ENCODE measurements at regions not wholly inside any gene's neighbourhood (a gene's known extent, or its start where the extent isn't known, plus 50 kb on each side); places are given as distances from the start of the nearest gene placed in this dataset.

GRCh38 chr11:11140510-11140909 lies 212.5 kb downstream of the CSNK2A3 start:
- no peaks in the 10 kb centered on the region for H3K9me3 ChIP-seq (ENCODE audit: control insufficient read depth in 1 of 2, insufficient read depth in 1 of 2, low read depth in 1 of 2, low read length in 2 of 2)
- ATAC-seq (no peak), DNase-seq (ENCODE audit: low read depth, low spot score) (no peak)
- H3K4me2 ChIP-seq (ENCODE audit: low read length): no peak overlapping the region
- H3K9me2 ChIP-seq (ENCODE audit: insufficient read depth): 0 out of 2 replicates have a peak, but pooled peaks cover 4% of the 10 kb centered on the region
- H3K36me3 ChIP-seq (ENCODE audit: control insufficient read depth in 1 of 2, insufficient read depth in 2 of 2, low read length in 2 of 2): no peaks in the 10 kb centered on the region
- no peak overlapping the region for H2AFZ ChIP-seq (ENCODE audit: low read depth, low read length, poor library complexity, severe bottlenecking)
- TF ChIP-seq CTCF (IDR thresholded peaks at IDR 0.05 in 2 of 3, conservative IDR thresholded peaks at IDR 0.05 in 1 of 3; ENCODE audit: borderline replicate concordance in 1 of 3, insufficient read depth in 1 of 3, low read depth in 2 of 3, low read length in 2 of 3) (no peak), SIN3A (IDR thresholded peaks at IDR 0.05; ENCODE audit: low read depth) (no peak), CBX3 (IDR thresholded peaks at IDR 0.05; ENCODE audit: low read depth) (no peak), MAX (IDR thresholded peaks at IDR 0.05) (no peak), JUND (IDR thresholded peaks at IDR 0.05) (no peak), EGR1 (IDR thresholded peaks at IDR 0.05; ENCODE audit: low read depth) (no peak), TCF7L2 (IDR thresholded peaks at IDR 0.05; ENCODE audit: borderline replicate concordance, extremely low read depth, insufficient read depth, insufficient read length) (no peak), ZFX (IDR thresholded peaks at IDR 0.05) (no peak), CEBPB (IDR thresholded peaks at IDR 0.05; ENCODE audit: low read depth) (no peak), EZH2 (IDR thresholded peaks at IDR 0.05) (no peak), POLR2AphosphoS5 (IDR thresholded peaks at IDR 0.05; ENCODE audit: low read depth, low read length) (no peak), FOSL1 (IDR thresholded peaks at IDR 0.05; ENCODE audit: low read depth) (no peak), ELF1 (IDR thresholded peaks at IDR 0.05; ENCODE audit: borderline replicate concordance, low read depth) (no peak), POLR2A (IDR thresholded peaks at IDR 0.05; ENCODE audit: borderline replicate concordance, extremely low read depth, insufficient read depth, insufficient read length) (no peak), EZH2phosphoT487 (IDR thresholded peaks at IDR 0.05; ENCODE audit: borderline replicate concordance) (no peak), SRF (IDR thresholded peaks at IDR 0.05; ENCODE audit: low read depth) (no peak), YY1 (IDR thresholded peaks at IDR 0.05; ENCODE audit: extremely low read depth, insufficient replicate concordance, low read depth, low read length) (no peak)
- TF ChIP-seq, protein P1, sequence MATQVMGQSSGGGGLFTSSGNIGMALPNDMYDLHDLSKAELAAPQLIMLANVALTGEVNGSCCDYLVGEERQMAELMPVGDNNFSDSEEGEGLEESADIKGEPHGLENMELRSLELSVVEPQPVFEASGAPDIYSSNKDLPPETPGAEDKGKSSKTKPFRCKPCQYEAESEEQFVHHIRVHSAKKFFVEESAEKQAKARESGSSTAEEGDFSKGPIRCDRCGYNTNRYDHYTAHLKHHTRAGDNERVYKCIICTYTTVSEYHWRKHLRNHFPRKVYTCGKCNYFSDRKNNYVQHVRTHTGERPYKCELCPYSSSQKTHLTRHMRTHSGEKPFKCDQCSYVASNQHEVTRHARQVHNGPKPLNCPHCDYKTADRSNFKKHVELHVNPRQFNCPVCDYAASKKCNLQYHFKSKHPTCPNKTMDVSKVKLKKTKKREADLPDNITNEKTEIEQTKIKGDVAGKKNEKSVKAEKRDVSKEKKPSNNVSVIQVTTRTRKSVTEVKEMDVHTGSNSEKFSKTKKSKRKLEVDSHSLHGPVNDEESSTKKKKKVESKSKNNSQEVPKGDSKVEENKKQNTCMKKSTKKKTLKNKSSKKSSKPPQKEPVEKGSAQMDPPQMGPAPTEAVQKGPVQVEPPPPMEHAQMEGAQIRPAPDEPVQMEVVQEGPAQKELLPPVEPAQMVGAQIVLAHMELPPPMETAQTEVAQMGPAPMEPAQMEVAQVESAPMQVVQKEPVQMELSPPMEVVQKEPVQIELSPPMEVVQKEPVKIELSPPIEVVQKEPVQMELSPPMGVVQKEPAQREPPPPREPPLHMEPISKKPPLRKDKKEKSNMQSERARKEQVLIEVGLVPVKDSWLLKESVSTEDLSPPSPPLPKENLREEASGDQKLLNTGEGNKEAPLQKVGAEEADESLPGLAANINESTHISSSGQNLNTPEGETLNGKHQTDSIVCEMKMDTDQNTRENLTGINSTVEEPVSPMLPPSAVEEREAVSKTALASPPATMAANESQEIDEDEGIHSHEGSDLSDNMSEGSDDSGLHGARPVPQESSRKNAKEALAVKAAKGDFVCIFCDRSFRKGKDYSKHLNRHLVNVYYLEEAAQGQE (IDR thresholded peaks at IDR 0.05; ENCODE audit: low read depth): no peak
- TF ChIP-seq, protein P2, sequence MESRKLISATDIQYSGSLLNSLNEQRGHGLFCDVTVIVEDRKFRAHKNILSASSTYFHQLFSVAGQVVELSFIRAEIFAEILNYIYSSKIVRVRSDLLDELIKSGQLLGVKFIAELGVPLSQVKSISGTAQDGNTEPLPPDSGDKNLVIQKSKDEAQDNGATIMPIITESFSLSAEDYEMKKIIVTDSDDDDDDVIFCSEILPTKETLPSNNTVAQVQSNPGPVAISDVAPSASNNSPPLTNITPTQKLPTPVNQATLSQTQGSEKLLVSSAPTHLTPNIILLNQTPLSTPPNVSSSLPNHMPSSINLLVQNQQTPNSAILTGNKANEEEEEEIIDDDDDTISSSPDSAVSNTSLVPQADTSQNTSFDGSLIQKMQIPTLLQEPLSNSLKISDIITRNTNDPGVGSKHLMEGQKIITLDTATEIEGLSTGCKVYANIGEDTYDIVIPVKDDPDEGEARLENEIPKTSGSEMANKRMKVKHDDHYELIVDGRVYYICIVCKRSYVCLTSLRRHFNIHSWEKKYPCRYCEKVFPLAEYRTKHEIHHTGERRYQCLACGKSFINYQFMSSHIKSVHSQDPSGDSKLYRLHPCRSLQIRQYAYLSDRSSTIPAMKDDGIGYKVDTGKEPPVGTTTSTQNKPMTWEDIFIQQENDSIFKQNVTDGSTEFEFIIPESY (IDR thresholded peaks at IDR 0.05; ENCODE audit: extremely low read depth, insufficient replicate concordance, low read length): no peak
- TF ChIP-seq, protein P3, sequence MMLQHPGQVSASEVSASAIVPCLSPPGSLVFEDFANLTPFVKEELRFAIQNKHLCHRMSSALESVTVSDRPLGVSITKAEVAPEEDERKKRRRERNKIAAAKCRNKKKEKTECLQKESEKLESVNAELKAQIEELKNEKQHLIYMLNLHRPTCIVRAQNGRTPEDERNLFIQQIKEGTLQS (IDR thresholded peaks at IDR 0.05): no peak
- H3K27me3 ChIP-seq (ENCODE audit: insufficient read depth, low read length): no peaks in the 10 kb centered on the region
- no peaks in the 10 kb centered on the region for H4K20me1 ChIP-seq (ENCODE audit: insufficient read depth)
- no peaks in the 10 kb centered on the region for H3K79me2 ChIP-seq (ENCODE audit: insufficient read depth, low read length)
- no peak overlapping the region for H3K27ac ChIP-seq (ENCODE audit: low read depth, low read length)
- no TSS peak for BruUV-seq (replicated peaks)
- no peak overlapping the region for H3K4me3 ChIP-seq (replicated peaks in 1 of 2; ENCODE audit: low read depth in 1 of 2, low read length in 2 of 2)
- H3K9ac ChIP-seq (ENCODE audit: low read length): no peak overlapping the region
- POLR2A ChIA-PET: no interaction called here
- CTCF ChIA-PET: interaction anchor here (1.2 to 2.2 kb wide), 2 partner anchors 17 to 113 kb away, joined by 4 to 7 read pairs; no protein-coding TSS in a partner anchor
- intact Hi-C loops (cut with micrococcal nuclease): no loop called here
- RAD21 ChIA-PET (ENCODE audit: low non-redundant PET in 1 of 2, low total read pairs in 2 of 2, uncharacterized antibody in 2 of 2, unreplicated experiment in 2 of 2): no interaction called here
- H3K4me1 ChIP-seq (ENCODE audit: control insufficient read depth in 1 of 2, insufficient read depth in 2 of 2, low read length in 2 of 2): peaks cover 7 to 8% of the 10 kb centered on the region in 2 experiments; a peak in 3 of 4 replicates

Measured in HCT116 (cell line).